Hepatic stellate cell (primary cell): ENCODE measurements at regions not wholly inside any gene's neighbourhood (a gene's known extent, or its start where the extent isn't known, plus 50 kb on each side); places are given as distances from the start of the nearest gene placed in this dataset.
"Not testable (repeated sequence)": the region's sequence is repeated elsewhere in the genome, so short reads cannot be mapped to it uniquely, and the experiment has no call there.

ENCODE experiments used
- DNase-seq: peaks from one replicate; pipeline ENCODE4 v3.0.0; 2011; ENCODE audit warnings: low spot score

DNA sequence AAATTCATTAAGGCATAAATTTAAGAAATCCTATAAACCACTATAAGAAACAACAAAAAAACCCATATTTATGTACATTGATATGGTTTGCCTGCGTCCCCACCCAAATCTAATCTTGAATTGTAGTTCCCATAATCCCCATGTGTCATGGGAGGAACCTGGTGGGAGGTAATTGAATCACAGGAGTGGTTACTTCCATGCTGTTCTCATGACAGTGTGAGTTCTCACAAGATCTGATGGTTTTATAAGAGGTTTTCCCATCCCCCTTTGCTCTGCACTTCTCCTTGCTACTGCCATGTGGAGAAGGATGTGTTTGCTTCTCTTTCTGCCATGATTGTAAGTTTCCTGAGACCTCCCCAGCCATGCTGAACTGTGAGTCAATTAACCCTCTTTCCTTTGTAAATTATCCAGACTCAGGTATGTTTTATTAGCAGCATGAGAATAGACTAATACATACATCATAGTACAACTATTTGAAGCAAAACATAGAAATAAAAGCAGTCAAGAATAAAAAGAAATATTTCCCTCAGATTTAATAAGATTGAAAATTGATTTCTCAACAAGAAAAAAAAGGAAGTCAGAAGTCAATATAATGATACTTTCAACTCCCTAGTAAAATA is 209.0 kb upstream of the GPC6 start:
- no peak for DNase-seq

- no peak for DNase-seq
These were observed 202.7 kb upstream of the GPC6 start for GRCh38 chr13:93023929-93024328.

DNA sequence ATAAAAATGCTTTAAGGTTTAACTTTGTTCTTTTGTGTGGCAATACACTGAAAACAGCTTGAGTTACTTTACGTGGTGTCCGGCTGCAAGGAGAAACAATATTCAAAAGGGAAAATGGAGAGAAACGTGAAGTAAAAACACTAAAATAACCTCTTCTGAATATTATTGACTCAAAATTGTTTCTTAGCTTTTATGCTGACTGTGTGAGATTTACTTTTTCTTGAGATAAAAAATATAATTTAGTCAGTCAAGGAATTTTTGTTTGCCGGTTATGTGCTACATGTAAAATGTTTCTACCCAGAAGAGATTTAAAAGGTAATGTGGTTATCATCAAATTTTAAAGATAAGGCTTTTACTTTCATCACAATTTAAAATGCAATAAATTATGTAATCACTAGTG is 200.6 kb upstream of the GPC6 start:
- DNase-seq, result no peak

- no peak for DNase-seq
These were observed 197.1 kb upstream of the GPC6 start for GRCh38 chr13:93029536-93029935.

DNA sequence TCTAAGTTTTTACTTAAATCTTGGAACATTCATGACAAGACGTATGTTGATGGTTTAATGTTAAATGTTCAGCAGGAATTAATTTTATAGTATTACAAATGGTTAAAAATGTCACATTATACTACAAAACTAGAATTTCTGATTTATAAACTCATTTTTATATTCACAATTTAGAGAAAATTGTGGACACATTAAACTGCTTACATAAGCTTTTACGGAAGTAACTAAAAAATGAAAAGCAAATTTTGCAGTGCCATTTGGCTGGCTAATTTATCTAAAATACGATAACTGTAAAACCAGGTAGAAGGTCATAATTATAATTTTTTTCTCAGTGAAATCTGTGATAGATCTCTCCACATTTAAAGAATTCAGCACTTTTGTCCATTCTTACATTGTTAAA is 190.2 kb upstream of the GPC6 start:
- no peak for DNase-seq

DNA sequence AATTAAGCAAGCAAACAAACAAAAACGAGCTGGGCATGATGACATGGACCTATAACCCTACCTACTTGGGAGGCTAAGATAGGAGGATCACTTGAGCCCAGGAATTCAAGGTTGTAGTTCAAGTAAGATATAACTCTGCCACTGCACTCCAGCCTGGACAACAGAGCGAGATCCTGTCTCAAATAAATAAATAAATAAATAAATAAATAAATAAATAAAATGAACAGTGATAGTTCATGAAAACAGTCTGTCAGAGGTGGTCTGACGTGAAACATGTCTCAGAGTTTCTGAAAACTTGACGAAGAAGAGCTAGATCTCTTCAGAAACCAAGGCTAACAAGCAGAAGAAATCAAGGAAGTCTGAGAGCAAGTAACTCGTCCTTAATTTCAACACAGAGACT is 188.8 kb upstream of the GPC6 start:
- DNase-seq, result no peak

- no peak for DNase-seq
These were observed 188.4 kb upstream of the GPC6 start for GRCh38 chr13:93038187-93038586.

- no peak for DNase-seq
These were observed 187.5 kb upstream of the GPC6 start for GRCh38 chr13:93039131-93039530.

DNA sequence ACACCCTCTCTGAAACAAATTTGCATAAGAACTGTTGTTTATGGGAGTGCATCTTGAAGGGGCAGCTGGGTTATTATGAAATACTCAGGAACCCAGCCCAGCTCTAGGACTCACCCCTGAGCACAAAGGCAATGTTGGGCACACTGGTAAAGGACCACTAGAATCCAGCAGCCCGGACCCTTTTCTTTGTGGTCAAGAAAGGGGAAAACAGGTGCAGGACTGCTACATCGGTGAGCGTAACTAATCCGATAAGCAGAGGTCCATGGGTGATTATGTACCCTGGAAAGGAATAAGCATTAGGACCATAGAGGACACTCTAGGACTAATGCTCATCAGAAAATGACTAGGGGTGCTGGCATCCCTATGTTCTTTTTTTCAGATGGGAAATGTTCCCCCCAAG is 185.0 kb upstream of the GPC6 start:
- DNase-seq, result not testable (repeated sequence)

DNA sequence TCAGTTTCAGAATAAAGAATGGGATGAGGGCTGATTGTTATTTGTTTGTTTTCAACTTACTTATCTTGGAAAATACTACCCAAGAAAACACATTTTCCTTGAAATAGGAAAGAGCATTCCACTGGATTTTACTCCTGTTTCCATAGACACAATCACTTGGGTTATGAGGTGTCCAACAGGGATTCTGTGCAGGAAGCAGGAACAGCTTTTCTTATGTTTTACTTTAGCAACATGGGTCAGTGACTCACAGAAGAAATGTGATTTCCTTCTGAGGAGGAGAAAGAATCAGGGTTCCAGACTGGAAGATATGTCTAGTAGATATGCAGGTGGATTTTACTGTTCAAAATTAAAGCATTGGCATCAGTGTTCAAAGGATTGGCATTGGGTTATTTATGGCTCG is 180.8 kb upstream of the GPC6 start:
- DNase-seq, result peak; percentile 1

GRCh38 chr13:93055233-93055632 is 171.4 kb upstream of the GPC6 start:
- no peak for DNase-seq

DNA sequence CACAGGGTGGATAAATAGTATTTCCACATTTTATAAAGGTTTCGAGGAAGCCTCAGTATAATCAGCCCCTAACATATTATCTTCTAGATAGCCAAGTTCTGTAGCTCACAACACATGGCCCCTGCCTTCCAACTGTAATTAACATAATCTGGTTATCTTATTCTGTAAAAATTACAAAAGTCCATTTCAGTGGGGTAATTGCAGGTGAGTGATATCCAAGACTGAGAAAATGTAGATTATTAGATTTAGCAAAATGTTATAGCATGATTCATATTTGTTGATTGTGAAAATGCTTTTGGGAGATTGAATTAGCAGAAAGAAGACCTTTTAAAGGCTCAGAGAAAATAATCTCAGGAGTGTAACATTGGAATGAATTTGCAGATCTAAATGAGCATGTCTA is 168.3 kb upstream of the GPC6 start:
- no peak for DNase-seq

DNA sequence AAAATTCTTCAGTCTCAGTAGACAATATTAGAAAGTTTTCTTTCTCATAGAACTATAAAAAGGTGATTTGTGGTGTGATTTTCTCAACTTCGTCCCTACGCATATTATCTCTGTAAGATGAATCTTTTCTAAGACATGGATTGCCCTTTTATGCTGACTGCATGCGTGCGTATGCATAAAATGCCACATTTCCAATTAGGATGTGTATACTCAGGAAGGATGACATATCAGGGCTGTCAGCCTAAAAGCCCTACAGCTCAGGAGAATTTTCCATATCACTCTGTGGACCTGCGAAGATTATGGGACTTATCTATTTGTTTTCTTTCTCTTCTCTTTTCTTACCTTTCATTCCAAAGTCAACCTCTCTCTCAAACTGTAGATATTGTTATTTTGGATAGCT is 166.5 kb upstream of the GPC6 start:
- no peak for DNase-seq

GRCh38 chr13:93066187-93066586 is 160.4 kb upstream of the GPC6 start:
- DNase-seq, result peak; percentile 7

DNA sequence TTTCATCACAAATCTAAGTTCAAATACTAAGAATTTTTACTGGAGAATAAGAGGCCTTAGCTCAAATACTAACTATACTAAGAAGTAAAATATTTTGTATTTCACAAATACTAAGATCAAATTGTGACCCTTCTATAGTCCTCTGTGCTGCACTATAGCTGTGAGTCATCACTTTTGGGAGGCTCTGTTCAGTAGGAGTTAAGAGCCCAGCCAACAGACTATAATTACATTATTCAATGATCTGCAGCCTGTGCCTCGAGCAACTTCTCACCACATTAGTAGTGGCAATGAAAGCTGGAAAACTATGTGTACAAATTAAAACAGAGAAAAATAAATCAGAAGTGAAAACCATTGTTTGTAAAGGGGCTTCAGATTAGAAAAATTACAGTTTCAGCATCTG is 147.3 kb upstream of the GPC6 start:
- DNase-seq, result no peak

GRCh38 chr13:93080166-93080565 is 146.4 kb upstream of the GPC6 start:
- no peak for DNase-seq

DNA sequence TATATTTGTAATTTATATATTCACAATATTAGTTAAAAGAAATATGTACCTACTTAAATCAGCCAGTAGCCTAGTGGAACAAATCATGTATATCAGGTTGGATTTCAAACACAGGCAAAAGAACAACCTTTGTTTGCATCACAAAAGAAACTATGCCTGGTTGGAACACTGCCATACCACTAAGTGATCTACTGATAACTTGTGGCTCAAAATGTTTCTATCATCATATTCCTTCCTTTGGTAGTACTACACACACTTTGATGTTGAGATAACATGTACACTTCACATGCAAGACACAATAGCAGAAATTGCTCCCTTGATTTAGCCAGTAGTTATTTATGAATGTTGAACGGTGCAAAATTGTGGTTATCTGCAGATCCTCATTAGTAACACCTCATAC is 146.0 kb upstream of the GPC6 start:
- no peak for DNase-seq

DNA sequence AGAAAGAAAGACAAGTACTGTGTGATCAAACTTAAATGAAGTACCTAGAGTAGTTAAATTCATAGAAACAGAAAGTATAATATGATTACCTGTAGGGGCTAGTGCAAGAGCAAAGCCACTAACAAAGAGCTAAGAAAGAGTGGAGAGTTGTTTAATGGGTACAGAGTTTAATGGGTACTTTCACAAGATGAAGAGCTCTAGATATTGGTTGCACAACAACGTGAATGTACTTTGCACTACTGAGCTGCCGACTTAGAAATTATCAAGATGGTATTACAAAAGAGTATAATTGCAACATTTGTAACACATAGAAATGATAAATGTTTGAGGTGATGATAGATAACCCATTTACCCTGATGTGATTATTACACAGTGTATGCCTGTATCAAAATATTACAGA is 140.3 kb upstream of the GPC6 start:
- no peak for DNase-seq

- DNase-seq, result no peak
These were observed 127.6 kb upstream of the GPC6 start for GRCh38 chr13:93098972-93099371.

DNA sequence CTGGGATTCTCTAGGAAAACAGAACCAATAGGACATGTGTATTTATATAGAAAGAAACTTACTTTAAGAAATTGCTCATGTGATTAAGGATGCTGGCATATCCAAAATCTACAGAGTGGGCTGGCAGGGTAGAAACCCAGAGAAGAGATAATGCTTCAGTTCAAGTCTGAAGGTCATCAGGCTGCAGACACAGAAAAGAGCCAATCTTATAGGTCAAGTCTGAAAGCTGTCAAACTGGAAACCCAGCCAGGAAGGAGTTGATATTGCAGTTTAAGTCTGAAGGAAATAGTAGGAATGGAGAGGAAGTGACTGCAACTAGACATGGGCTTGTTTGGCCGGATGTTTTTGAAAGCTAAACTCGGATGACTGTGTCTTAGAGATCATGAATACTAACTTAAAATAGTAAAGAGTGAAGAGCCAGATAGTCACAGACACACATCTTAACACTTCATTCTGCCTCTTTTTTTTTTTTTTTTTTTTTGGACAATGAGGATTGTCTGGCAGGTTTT is 125.3 kb upstream of the GPC6 start:
- no peak for DNase-seq

GRCh38 chr13:93104270-93104669 is 122.3 kb upstream of the GPC6 start:
- DNase-seq, result no peak

DNA sequence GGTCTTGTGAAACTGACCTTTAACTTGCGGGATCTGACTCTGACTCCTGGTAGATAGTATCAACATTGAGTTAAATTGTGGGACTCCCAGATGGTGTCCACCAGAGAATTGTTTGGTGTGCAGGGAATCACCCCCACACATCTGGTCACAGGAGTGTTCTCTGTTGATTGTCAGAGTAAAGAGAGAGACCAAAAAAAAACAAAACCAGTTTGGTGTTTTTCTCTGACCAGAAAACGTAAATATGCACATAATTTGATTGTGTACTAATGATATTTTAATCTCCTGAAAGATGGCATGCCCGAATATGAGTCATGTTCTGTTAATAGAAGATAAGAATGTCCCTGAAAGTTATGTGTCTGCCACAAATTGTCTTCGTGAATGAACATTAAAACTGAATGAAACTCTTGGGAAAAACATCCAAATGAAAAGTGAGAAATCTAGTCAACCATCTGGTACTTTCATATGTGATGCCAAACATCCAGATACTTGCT is 118.5 kb upstream of the GPC6 start:
- no peak for DNase-seq

- no peak for DNase-seq
These were observed 109.8 kb upstream of the GPC6 start for GRCh38 chr13:93116809-93117208.

DNA sequence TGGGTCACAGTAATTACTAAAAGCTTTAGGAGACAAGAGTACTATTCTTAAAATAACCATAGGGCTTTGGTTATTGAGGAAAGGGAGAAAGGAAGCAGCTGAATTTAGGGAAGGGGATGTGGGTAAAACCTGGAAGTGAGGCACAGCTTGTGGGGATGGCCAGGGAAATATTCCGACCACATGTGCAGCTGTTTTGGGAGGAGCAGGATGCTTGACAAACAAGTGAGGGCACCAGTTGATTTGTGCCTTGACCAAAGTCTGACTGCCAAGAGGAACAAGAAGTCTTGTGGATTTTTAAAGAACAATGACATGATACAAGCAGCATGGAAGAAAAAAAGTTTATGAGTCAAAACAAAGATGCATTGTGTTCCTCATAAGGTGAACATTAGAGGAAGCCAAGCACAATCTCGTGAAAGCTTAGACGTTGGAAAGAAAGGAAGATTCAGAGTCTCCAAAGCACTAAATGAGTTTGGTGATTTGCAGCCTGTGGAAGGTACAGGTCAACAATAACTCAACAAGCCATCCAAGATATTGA is 108.5 kb upstream of the GPC6 start:
- DNase-seq, result no peak
